ENCODE measurements at regions not wholly inside any gene's neighbourhood (a gene's known extent, or its start where the extent isn't known, plus 50 kb on each side); places are given as distances from the start of the nearest gene placed in this dataset.

- Histone ChIP-seq H3K27ac (ENCODE audit: low read depth in 1 of 2, low read length in 1 of 2) (no peak overlapping the region), H3K4me3 (no peak overlapping the region), H3K9ac (ENCODE audit: insufficient read depth in 1 of 2, low read length in 2 of 2) (no peak overlapping the region), H3K36me3 (ENCODE audit: control insufficient read depth in 4 of 4, insufficient read depth in 4 of 4, low read length in 4 of 4) (no peaks in the 10 kb centered on the region), H3K4me1 (ENCODE audit: control insufficient read depth in 5 of 5, insufficient read depth in 5 of 5, low read length in 5 of 5) (no peaks in the 10 kb centered on the region), H3K27me3 (ENCODE audit: control insufficient read depth in 3 of 3, insufficient read depth in 3 of 3, low read length in 2 of 3) (peaks cover 0 to 3% (median 0%) of the 10 kb centered on the region in 3 donors), H3K9me3 (ENCODE audit: control insufficient read depth in 4 of 4, insufficient read depth in 3 of 4, low read length in 3 of 4) (peaks cover 0 to 2% (median 0%) of the 10 kb centered on the region in 4 donors)
- no peak for TF ChIP-seq CTCF (IDR thresholded peaks at IDR 0.05; ENCODE audit: control extremely low read depth, extremely low read depth)
- no peak for ATAC-seq (ENCODE audit: insufficient read depth, low FRiP score)
- DNase-seq: no peak
- WGBS, 2 donors: 51 to 54% methylated on average over 2 of the region's 2 CpGs
Observed at GRCh38 chr4:181601103-181601502, 642.1 kb upstream of the TENM3 start.

GRCh38 chr4:181604546-181604945 is 638.7 kb upstream of the TENM3 start:
- ATAC-seq (ENCODE audit: insufficient read depth, low FRiP score): no peak
- H3K36me3 ChIP-seq (ENCODE audit: control insufficient read depth in 4 of 4, insufficient read depth in 4 of 4, low read length in 4 of 4): no peaks in the 10 kb centered on the region
- H3K27ac ChIP-seq (ENCODE audit: low read depth in 1 of 2, low read length in 1 of 2): no peak overlapping the region
- TF ChIP-seq CTCF (IDR thresholded peaks at IDR 0.05; ENCODE audit: control extremely low read depth, extremely low read depth): no peak
- H3K4me1 ChIP-seq (ENCODE audit: control insufficient read depth in 5 of 5, insufficient read depth in 5 of 5, low read length in 5 of 5): no peaks in the 10 kb centered on the region
- H3K9ac ChIP-seq (ENCODE audit: insufficient read depth in 1 of 2, low read length in 2 of 2): no peak overlapping the region
- H3K4me3 ChIP-seq: no peak overlapping the region
- peaks cover 0 to 2% (median 0%) of the 10 kb centered on the region in 4 donors for H3K9me3 ChIP-seq (ENCODE audit: control insufficient read depth in 4 of 4, insufficient read depth in 3 of 4, low read length in 3 of 4)
- no peak for DNase-seq
- WGBS, 2 donors: 75 to 80% methylated on average over 4 of the region's 4 CpGs
- peaks cover 0 to 3% (median 0%) of the 10 kb centered on the region in 3 donors for H3K27me3 ChIP-seq (ENCODE audit: control insufficient read depth in 3 of 3, insufficient read depth in 3 of 3, low read length in 2 of 3)

GRCh38 chr4:181606300-181606699 is 636.9 kb upstream of the TENM3 start:
- H3K27ac ChIP-seq (ENCODE audit: low read depth in 1 of 2, low read length in 1 of 2): no peak overlapping the region
- H3K4me3 ChIP-seq: no peak overlapping the region
- H3K36me3 ChIP-seq (ENCODE audit: control insufficient read depth in 4 of 4, insufficient read depth in 4 of 4, low read length in 4 of 4): no peaks in the 10 kb centered on the region
- no peak for TF ChIP-seq CTCF (IDR thresholded peaks at IDR 0.05; ENCODE audit: control extremely low read depth, extremely low read depth)
- ATAC-seq (ENCODE audit: insufficient read depth, low FRiP score) (no peak), DNase-seq (no peak)
- peaks cover 0 to 3% (median 0%) of the 10 kb centered on the region in 3 donors for H3K27me3 ChIP-seq (ENCODE audit: control insufficient read depth in 3 of 3, insufficient read depth in 3 of 3, low read length in 2 of 3)
- 56 to 59% methylated on average over 1 of the region's 1 CpG for WGBS, 2 donors
- peaks cover 0 to 2% (median 0%) of the 10 kb centered on the region in 4 donors for H3K9me3 ChIP-seq (ENCODE audit: control insufficient read depth in 4 of 4, insufficient read depth in 3 of 4, low read length in 3 of 4)
- H3K9ac ChIP-seq (ENCODE audit: insufficient read depth in 1 of 2, low read length in 2 of 2): no peak overlapping the region
- peaks cover 0 to 6% (median 0%) of the 10 kb centered on the region in 5 donors for H3K4me1 ChIP-seq (ENCODE audit: control insufficient read depth in 5 of 5, insufficient read depth in 5 of 5, low read length in 5 of 5)

DNA sequence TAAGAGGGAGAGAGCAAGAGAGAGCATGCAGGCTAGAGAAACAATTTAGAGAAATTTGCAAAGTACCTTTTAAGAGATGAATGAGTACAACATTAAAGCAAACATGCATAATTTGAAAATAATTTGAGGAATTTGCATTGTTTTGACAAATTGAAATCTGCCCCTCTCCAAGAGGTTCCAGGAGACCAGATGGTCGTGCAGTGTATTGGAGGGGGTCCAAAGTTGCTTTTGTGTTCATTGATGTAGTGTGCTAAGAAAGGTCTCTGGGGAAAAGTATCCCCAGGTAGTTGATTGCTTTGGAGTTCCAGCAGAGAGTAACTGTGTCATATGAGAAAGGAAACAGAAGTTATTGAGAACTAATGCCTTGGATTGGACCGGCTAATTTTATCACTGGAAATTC is 635.0 kb upstream of the TENM3 start:
- Histone ChIP-seq H3K9me3 (ENCODE audit: control insufficient read depth in 4 of 4, insufficient read depth in 3 of 4, low read length in 3 of 4) (peaks cover 0 to 2% (median 0%) of the 10 kb centered on the region in 4 donors), H3K36me3 (ENCODE audit: control insufficient read depth in 4 of 4, insufficient read depth in 4 of 4, low read length in 4 of 4) (no peaks in the 10 kb centered on the region), H3K4me1 (ENCODE audit: control insufficient read depth in 5 of 5, insufficient read depth in 5 of 5, low read length in 5 of 5) (peaks cover 0 to 19% (median 0%) of the 10 kb centered on the region in 5 donors), H3K27ac (ENCODE audit: low read depth in 1 of 2, low read length in 1 of 2) (no peak overlapping the region), H3K4me3 (no peak overlapping the region), H3K27me3 (ENCODE audit: control insufficient read depth in 3 of 3, insufficient read depth in 3 of 3, low read length in 2 of 3) (peaks cover 0 to 3% (median 0%) of the 10 kb centered on the region in 3 donors), H3K9ac (ENCODE audit: insufficient read depth in 1 of 2, low read length in 2 of 2) (no peak overlapping the region)
- DNase-seq: no peak
- 37 to 52% methylated on average over 2 of the region's 2 CpGs for WGBS, 2 donors
- ATAC-seq (ENCODE audit: insufficient read depth, low FRiP score): no peak
- TF ChIP-seq CTCF (IDR thresholded peaks at IDR 0.05; ENCODE audit: control extremely low read depth, extremely low read depth): no peak
